IMR-90 (cell line): ENCODE measurements at regions not wholly inside any gene's neighbourhood (a gene's known extent, or its start where the extent isn't known, plus 50 kb on each side); places are given as distances from the start of the nearest gene placed in this dataset.

ENCODE experiments used
- ATAC-seq: fragments of 200-7000 bp; cut with Tn5 transposase; 2 replicates; pipeline ENCODE4 v1.9.1; 2020; ENCODE audit warnings: low read depth, mild to moderate bottlenecking, moderate library complexity
- BruUV-seq: library from RNA; stranded (reverse); fragments of 400-500 nt; replicated peaks from 2 replicates; lab custom pipeline; 2021; lab: Mats Ljungman, UMichigan
- CTCF ChIA-PET: fragments of 300-600 bp; formaldehyde crosslinking; extraction: SDS; loops from one replicate; lab custom pipeline; 2021; ENCODE audit warnings: antibody characterized with exemption; lab: Yijun Ruan, JAX
- POLR2A ChIA-PET: fragments of 300-600 bp; sonication (Branson Sonifier 250); formaldehyde crosslinking; loops from one replicate; lab custom pipeline; 2022; ENCODE audit warnings: antibody characterized with exemption; ENCODE audit not compliant: unreplicated experiment; lab: Charles Lee
- DNase-seq: peaks from one replicate; pipeline ENCODE4 v3.0.0; 2013
- H2AFZ ChIP-seq: replicated peaks from 2 replicates; pipeline ENCODE3; 2013; ENCODE audit warnings: low read length, mild to moderate bottlenecking; ENCODE audit not compliant: poor library complexity
- H2AK5ac ChIP-seq: 2 replicates; pipeline ENCODE4 v1.6.1; 2013; ENCODE audit warnings: low read depth, low read length, inconsistent platforms
- H2AK9ac ChIP-seq: replicated peaks from 2 replicates; pipeline ENCODE3; 2013; ENCODE audit warnings: mild to moderate bottlenecking, low read depth, low read length, moderate library complexity; ENCODE audit not compliant: poor library complexity
- H2BK120ac ChIP-seq: 2 replicates; pipeline ENCODE4 v1.6.1; 2013; ENCODE audit warnings: low read depth, low read length, inconsistent platforms
- H2BK15ac ChIP-seq: 3 replicates; pipeline ENCODE4 v1.6.1; 2013; ENCODE audit warnings: low read depth, low read length, inconsistent platforms
- H2BK20ac ChIP-seq: 2 replicates; pipeline ENCODE4 v1.6.1; 2013; ENCODE audit warnings: low read depth, mild to moderate bottlenecking, inconsistent platforms, low read length, moderate library complexity
- H2BK5ac ChIP-seq: 2 replicates; pipeline ENCODE4 v1.6.1; 2013; ENCODE audit warnings: mild to moderate bottlenecking, low read depth, low read length, inconsistent platforms; ENCODE audit not compliant: poor library complexity, severe bottlenecking
- H3K14ac ChIP-seq: replicated peaks from 2 replicates; pipeline ENCODE4 v1.6.1; 2013; ENCODE audit warnings: low read depth, low read length, inconsistent platforms
- H3K18ac ChIP-seq: 2 replicates; pipeline ENCODE4 v1.6.1; 2013; ENCODE audit warnings: low read depth, low read length, control low read depth
- H3K23ac ChIP-seq: 2 replicates; pipeline ENCODE4 v1.6.1; 2013; ENCODE audit warnings: low read depth, low read length, inconsistent platforms
- H3K27ac ChIP-seq: 2 replicates; pipeline ENCODE4 v1.5.1; 2013; ENCODE audit warnings: mild to moderate bottlenecking, control low read depth, low read length; ENCODE audit not compliant: insufficient read depth
- H3K27me3 ChIP-seq: 2 replicates; pipeline ENCODE4 v1.6.1; 2013; ENCODE audit warnings: low read length; ENCODE audit not compliant: control insufficient read depth, insufficient read depth
- H3K36me3 ChIP-seq: 2 replicates; pipeline ENCODE4 v1.6.1; 2013; ENCODE audit warnings: low read length, mixed read lengths; ENCODE audit not compliant: control insufficient read depth, insufficient read depth
- H3K4ac ChIP-seq: 2 replicates; pipeline ENCODE4 v1.6.1; 2013; ENCODE audit warnings: low read depth, low read length, inconsistent platforms
- H3K4me1 ChIP-seq: 2 replicates; pipeline ENCODE4 v1.6.1; 2013; ENCODE audit warnings: low read length, mixed read lengths; ENCODE audit not compliant: control insufficient read depth, insufficient read depth
- H3K4me2 ChIP-seq: 2 replicates; pipeline ENCODE4 v1.6.1; 2013; ENCODE audit warnings: low read depth, mild to moderate bottlenecking, control low read depth, low read length, moderate library complexity
- H3K4me3 ChIP-seq: 2 replicates; pipeline ENCODE4 v1.5.1; 2013; ENCODE audit warnings: low read depth, mild to moderate bottlenecking, control low read depth, low read length, moderate library complexity; ENCODE audit not compliant: insufficient read depth
- H3K56ac ChIP-seq: 2 replicates; pipeline ENCODE4 v1.6.1; 2013; ENCODE audit warnings: low read length, inconsistent platforms; ENCODE audit not compliant: insufficient read depth; ENCODE audit errors: extremely low read depth
- H3K79me1 ChIP-seq, 2 experiments: 2 replicates each; pipeline ENCODE4 v1.6.1; 2013; ENCODE audit warnings: low read length in 2 of 2, inconsistent platforms in 1 of 2, low read depth in 1 of 2
- H3K9ac ChIP-seq: 2 replicates; pipeline ENCODE4 v1.6.1; 2013; ENCODE audit warnings: low read depth, low read length, control low read depth
- H3K9me1 ChIP-seq: 2 replicates; pipeline ENCODE4 v1.6.1; 2013; ENCODE audit warnings: low read length, inconsistent platforms; ENCODE audit not compliant: insufficient read depth
- H3K9me3 ChIP-seq: 2 replicates; pipeline ENCODE4 v1.6.1; 2013; ENCODE audit warnings: low read length; ENCODE audit not compliant: control insufficient read depth, insufficient read depth
- H4K20me1 ChIP-seq: 2 replicates; pipeline ENCODE4 v1.6.1; 2013; ENCODE audit warnings: low read length, inconsistent platforms; ENCODE audit not compliant: insufficient read depth
- H4K5ac ChIP-seq: 2 replicates; pipeline ENCODE4 v1.6.1; 2013; ENCODE audit warnings: mild to moderate bottlenecking, low read depth, low read length, control low read depth
- H4K8ac ChIP-seq, 2 experiments: 2 replicates each; pipeline ENCODE4 v1.6.1; 2013; ENCODE audit warnings: low read depth in 2 of 2, low read length in 2 of 2, control low read depth in 1 of 2, inconsistent platforms in 1 of 2
- H4K91ac ChIP-seq: 2 replicates; pipeline ENCODE4 v1.6.1; 2013; ENCODE audit warnings: low read depth, low read length, inconsistent platforms; ENCODE audit not compliant: insufficient read depth
- CEBPB ChIP-seq: IDR thresholded peaks from 2 replicates; pipeline ENCODE4 v1.6.1; 2012; ENCODE audit warnings: low read depth, low read length, improper control_type of control experiment
- POLR2A ChIP-seq: IDR thresholded peaks from 2 replicates; pipeline ENCODE4 v1.6.1; 2012; ENCODE audit warnings: mild to moderate bottlenecking, low read depth, low read length
- WGBS, 2 experiments: methylation state at CpG; one replicate each; pipeline versions ENCODE4 v1.1.5 to v1.1.7; 2013; ENCODE audit warnings: missing lambda C conversion rate in 2 of 2; ENCODE audit not compliant: insufficient read length in 1 of 2; ENCODE audit errors: extremely low coverage in 2 of 2; 5-methylcytosine and 5-hydroxymethylcytosine counted together
- dilution Hi-C: fragments of 300-500 bp; cut with HindIII; formaldehyde crosslinking; loops from one replicate; pipeline ENCODE4 v1.14.3; 2018; ENCODE audit warnings: low sequenced_read_pairs; ENCODE audit not compliant: unreplicated experiment
- in situ Hi-C: fragments of 300-500 bp; cut with MboI; formaldehyde crosslinking; loops from 3 replicates; pipeline ENCODE4 v1.14.3; 2019; ENCODE audit warnings: low sequenced_read_pairs, inconsistent platforms, mixed read lengths
- intact Hi-C: fragments of 100-400 bp; cut with micrococcal nuclease; formaldehyde crosslinking; loops from 2 replicates; pipeline ENCODE4 v1.10.0; 2022

GRCh38 chr15:62900071-62900802 is 142.3 kb upstream of the TPM1 start:
- Histone ChIP-seq H2AK5ac (0 out of 2 replicates have a peak overlapping the region, but pooled peaks have one; percentile 12), H3K4me2 (no peak overlapping the region), H3K27ac (no peak overlapping the region), H3K4me1 (peaks cover 18% of the 10 kb centered on the region), H3K4ac (peak overlapping the region; percentile 47), H3K27me3 (no peaks in the 10 kb centered on the region), H3K14ac (no peak overlapping the region), H3K56ac (no peak overlapping the region), H3K18ac (no peak overlapping the region), H2AFZ (no peak overlapping the region), H2BK20ac (peak overlapping the region; percentile 15; the same call in 1 of the 2 replicates), H3K79me1 (peaks cover 0 to 6% of the 10 kb centered on the region in 2 experiments; a peak in 2 of 4 replicates), H4K91ac (no peak overlapping the region), H2BK5ac (no peak overlapping the region), H3K23ac (no peak overlapping the region), H4K20me1 (no peaks in the 10 kb centered on the region; the same call in 1 of the 2 replicates), H2BK15ac (peak overlapping the region; percentile 46; the same call in 1 of the 3 replicates), H2AK9ac (no peak overlapping the region), H4K8ac (no peak overlapping the region), H4K5ac (no peak overlapping the region), H3K9me3 (no peaks in the 10 kb centered on the region), H3K9ac (no peak overlapping the region), H3K36me3 (no peaks in the 10 kb centered on the region), H3K4me3 (no peak overlapping the region), H3K9me1 (peaks cover 21% of the 10 kb centered on the region), H2BK120ac (peak overlapping the region; percentile 1; the same call in 1 of the 2 replicates)
- POLR2A ChIA-PET = no interaction called here
- CTCF ChIA-PET = interaction anchor here (0.6 kb wide), 1 partner anchor 39 kb away, joined by 3 read pairs; no protein-coding TSS in a partner anchor
- peak; percentile 36 for TF ChIP-seq CEBPB
- no peak for TF ChIP-seq POLR2A
- no TSS peak for BruUV-seq
- 93% methylated on average over 3 of the region's 11 CpGs; no CpG with 5 or more reads in 1 of the 2 experiments for WGBS, 2 experiments
- in situ Hi-C loops = no loop called here
- intact Hi-C loops = no loop called here
- ATAC-seq (no peak), DNase-seq (no peak)
- dilution Hi-C loops = no loop called here
